GM12872 (cell line): ENCODE measurements at regions not wholly inside any gene's neighbourhood (a gene's known extent, or its start where the extent isn't known, plus 50 kb on each side); places are given as distances from the start of the nearest gene placed in this dataset.

ENCODE experiments used
- CTCF ChIP-seq: IDR thresholded peaks from 3 replicates; pipeline ENCODE4 v1.5.1; 2011; ENCODE audit warnings: low read depth, mild to moderate bottlenecking, low read length, moderate library complexity; ENCODE audit not compliant: insufficient read depth

- no peak for TF ChIP-seq CTCF
Measured at GRCh38 chr5:3059488-3059887, 308.0 kb upstream of the IRX2 start.

DNA sequence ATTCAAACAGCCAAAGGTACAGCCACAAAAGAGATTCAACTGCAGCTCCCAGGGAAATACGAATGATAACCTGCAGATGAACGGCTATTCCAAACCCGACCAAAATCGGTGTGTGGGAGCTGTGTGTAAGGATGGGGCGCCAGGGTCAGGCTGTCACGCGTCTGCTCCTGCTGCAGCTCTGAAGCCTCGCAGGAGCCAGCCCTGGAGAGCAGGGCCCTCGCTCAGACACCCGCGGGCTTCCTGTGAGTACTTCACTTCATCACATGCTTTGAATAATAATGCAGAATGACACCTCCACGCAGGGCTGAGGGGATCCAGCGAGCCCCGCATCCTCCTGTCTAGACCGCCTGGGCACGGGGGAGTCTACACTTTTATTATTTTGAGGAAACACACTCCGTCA, 307.5 kb upstream of the IRX2 start:
- TF ChIP-seq CTCF = no peak

DNA sequence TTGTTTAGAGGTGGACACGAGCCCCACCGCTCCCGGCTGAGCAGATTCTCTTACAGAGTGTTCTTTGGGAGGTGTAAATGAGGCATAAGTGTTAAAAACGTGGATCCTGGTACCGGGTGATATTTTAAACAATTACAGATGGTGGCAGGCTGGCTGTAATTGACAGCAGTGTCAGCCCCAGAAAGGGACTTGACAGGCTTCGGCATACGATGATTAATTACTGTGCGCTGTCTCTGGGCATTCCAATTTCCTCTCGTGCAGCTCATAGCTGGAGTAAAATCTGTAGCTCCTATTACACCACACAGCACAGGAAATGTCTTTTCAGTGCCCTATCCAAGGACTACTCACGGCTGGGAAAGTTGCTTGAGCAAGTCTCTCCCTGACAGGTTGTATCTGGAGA, 305.4 kb upstream of the IRX2 start:
- no peak for TF ChIP-seq CTCF

DNA sequence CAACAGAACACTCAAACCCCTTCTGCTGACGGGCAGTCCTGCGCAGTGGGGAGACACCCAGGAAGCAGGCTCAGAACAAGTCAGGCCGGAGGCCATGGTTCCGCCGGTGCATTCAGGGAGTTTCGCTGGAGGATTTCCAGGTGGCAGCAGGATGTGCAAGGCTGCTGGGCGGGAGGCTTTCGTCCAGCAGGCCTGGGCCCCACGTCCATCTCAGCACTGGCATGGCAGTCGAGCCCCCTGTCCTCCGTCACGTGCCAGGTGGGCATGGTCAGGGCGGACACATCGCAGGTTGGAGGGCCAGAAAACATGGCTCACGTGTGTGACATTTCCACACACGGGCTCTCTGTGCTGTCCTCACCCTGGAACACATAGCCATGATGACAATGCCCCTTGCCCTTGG, 299.9 kb upstream of the IRX2 start:
- no peak for TF ChIP-seq CTCF

DNA sequence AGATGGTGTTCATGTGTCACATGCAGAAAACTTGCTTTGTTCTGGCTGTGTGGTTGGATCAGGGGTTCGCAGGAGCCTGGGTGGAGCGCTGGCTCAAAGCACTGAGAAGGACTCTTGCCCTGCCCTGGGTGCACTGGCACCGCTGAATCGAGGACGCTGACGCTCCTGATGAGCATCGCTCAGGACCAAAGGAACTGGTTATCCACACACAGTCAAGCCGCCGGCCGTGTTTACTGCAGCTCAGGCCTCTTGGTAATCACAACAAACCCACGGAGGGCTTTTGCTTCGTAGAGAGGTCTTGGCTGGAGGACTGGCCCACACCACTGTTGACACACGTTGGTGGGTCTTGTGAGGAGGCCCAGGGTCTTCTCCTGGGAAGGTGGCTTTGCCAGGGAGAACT, 299.4 kb upstream of the IRX2 start:
- no peak for TF ChIP-seq CTCF

- TF ChIP-seq CTCF = no peak
Measured at GRCh38 chr5:3049261-3049660, 297.8 kb upstream of the IRX2 start.

DNA sequence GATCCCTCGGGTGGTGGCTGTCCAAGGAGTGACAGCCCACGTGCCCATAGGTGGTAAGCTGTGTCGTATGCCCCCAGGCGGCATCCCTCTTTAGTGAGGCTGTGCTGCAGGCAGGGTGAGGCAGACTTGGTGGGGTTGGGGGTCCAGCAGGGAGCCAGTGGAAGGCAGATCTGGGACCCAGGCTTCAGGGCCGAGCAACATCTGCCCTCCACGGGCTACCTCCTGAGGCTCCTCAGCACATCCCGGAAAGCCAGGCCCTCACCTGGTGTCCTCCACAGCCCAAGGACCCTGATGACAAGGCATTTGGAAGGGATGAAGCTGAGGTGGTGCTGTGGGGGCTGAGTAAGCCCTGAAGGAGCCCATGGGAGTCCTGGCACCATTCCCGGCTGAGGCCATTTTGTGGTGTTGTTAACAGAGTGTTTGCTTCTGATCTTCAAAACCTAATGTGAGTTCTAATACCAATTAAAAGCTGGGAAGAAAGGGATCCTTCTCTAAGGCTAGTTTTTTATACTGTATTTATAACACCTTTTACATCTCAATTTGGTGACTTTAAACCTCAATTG, 295.8 kb upstream of the IRX2 start:
- TF ChIP-seq CTCF = no peak

- no peak for TF ChIP-seq CTCF
Measured at GRCh38 chr5:3043600-3043999, 292.1 kb upstream of the IRX2 start.
